RWPE2 (cell line): ENCODE measurements at regions not wholly inside any gene's neighbourhood (a gene's known extent, or its start where the extent isn't known, plus 50 kb on each side); places are given as distances from the start of the nearest gene placed in this dataset.

Experiments
- ATAC-seq: fragments of 200-7000 bp; cut with Tn5 transposase; 3 replicates; pipeline ENCODE4 v1.9.1; 2021; ENCODE audit warnings: low read depth
- DNase-seq: peaks from one replicate; pipeline ENCODE4 v3.0.0-alpha.2; 2020; ENCODE audit warnings: low spot score
- H3K27ac ChIP-seq: fragments of 450-650 bp; 2 replicates; pipeline ENCODE4 v1.5.1; 2017; ENCODE audit warnings: mild to moderate bottlenecking; ENCODE audit not compliant: poor library complexity, severe bottlenecking
- H3K27me3 ChIP-seq: fragments of 250-450 bp; sonication (Bioruptor Pico); 2 replicates; pipeline ENCODE4 v1.5.1; 2021; ENCODE audit warnings: mild to moderate bottlenecking, moderate library complexity; ENCODE audit not compliant: insufficient read depth, poor library complexity, severe bottlenecking
- H3K36me3 ChIP-seq: fragments of 250-450 bp; sonication (Bioruptor Pico); 2 replicates; pipeline ENCODE4 v1.5.1; 2020; ENCODE audit warnings: low read depth, mild to moderate bottlenecking, moderate library complexity
- H3K4me1 ChIP-seq: fragments of 250-450 bp; sonication (Bioruptor Pico); 2 replicates; pipeline ENCODE4 v1.5.1; 2021; ENCODE audit warnings: mild to moderate bottlenecking, moderate library complexity; ENCODE audit not compliant: insufficient read depth, poor library complexity, severe bottlenecking
- H3K4me3 ChIP-seq: fragments of 250-450 bp; sonication (Bioruptor Pico); 2 replicates; pipeline ENCODE4 v1.5.1; 2021; ENCODE audit warnings: mild to moderate bottlenecking, moderate library complexity; ENCODE audit not compliant: severe bottlenecking
- H3K9me3 ChIP-seq: fragments of 250-450 bp; sonication (Bioruptor Pico); 2 replicates; pipeline ENCODE4 v1.5.1; 2021; ENCODE audit warnings: mild to moderate bottlenecking, moderate library complexity; ENCODE audit not compliant: severe bottlenecking
- TF ChIP-seq, protein P1 (sequence below): fragments of 450-650 bp; IDR thresholded peaks from one replicate; pipeline ENCODE4 v1.5.1; 2017; ENCODE audit warnings: mild to moderate bottlenecking, moderate library complexity; ENCODE audit not compliant: poor library complexity, severe bottlenecking

GRCh38 chr20:24381886-24382285 is 87.5 kb upstream of the SYNDIG1 start:
- Histone ChIP-seq H3K36me3 (no peaks in the 10 kb centered on the region), H3K4me3 (no peak overlapping the region), H3K4me1 (no peaks in the 10 kb centered on the region), H3K27me3 (no peaks in the 10 kb centered on the region), H3K9me3 (no peaks in the 10 kb centered on the region), H3K27ac (no peak overlapping the region)
- TF ChIP-seq, protein P1, sequence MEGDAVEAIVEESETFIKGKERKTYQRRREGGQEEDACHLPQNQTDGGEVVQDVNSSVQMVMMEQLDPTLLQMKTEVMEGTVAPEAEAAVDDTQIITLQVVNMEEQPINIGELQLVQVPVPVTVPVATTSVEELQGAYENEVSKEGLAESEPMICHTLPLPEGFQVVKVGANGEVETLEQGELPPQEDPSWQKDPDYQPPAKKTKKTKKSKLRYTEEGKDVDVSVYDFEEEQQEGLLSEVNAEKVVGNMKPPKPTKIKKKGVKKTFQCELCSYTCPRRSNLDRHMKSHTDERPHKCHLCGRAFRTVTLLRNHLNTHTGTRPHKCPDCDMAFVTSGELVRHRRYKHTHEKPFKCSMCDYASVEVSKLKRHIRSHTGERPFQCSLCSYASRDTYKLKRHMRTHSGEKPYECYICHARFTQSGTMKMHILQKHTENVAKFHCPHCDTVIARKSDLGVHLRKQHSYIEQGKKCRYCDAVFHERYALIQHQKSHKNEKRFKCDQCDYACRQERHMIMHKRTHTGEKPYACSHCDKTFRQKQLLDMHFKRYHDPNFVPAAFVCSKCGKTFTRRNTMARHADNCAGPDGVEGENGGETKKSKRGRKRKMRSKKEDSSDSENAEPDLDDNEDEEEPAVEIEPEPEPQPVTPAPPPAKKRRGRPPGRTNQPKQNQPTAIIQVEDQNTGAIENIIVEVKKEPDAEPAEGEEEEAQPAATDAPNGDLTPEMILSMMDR, result no peak
- DNase-seq (no peak), ATAC-seq (no peak)

DNA sequence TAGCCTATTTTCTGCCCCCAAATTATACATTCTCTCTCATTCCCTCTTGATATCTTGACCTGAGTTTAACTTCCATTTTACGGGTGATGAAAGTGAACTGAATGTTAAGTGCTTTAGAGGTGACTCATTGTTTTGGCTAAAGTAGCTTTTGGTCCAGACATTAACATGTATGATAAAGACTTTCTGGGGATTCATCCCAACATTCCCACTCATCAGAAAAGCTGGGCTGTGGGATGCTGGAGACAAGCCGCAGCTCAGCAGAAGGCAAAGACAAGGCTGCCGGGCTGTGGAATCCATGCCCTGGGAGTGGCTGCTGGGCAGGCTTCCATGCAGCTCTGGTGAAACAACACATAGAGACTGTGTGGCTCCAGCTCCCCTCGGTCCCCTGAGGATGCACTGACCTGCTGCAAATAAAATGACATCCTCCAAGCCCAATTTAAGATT is 89.9 kb upstream of the SYNDIG1 start:
- no peak for DNase-seq
- ATAC-seq, result peak; percentile 48; the same call in 1 of the 3 replicates
- TF ChIP-seq, protein P1, result no peak
- no peak overlapping the region for H3K27ac ChIP-seq
- no peaks in the 10 kb centered on the region for H3K27me3 ChIP-seq
- no peaks in the 10 kb centered on the region for H3K36me3 ChIP-seq
- no peaks in the 10 kb centered on the region for H3K4me1 ChIP-seq
- H3K9me3 ChIP-seq, result no peaks in the 10 kb centered on the region
- no peak overlapping the region for H3K4me3 ChIP-seq

GRCh38 chr20:24378661-24379483 is 90.6 kb upstream of the SYNDIG1 start:
- Histone ChIP-seq H3K4me1 (no peaks in the 10 kb centered on the region), H3K27ac (no peak overlapping the region), H3K36me3 (no peaks in the 10 kb centered on the region), H3K27me3 (no peaks in the 10 kb centered on the region), H3K4me3 (no peak overlapping the region), H3K9me3 (no peaks in the 10 kb centered on the region)
- DNase-seq (no peak), ATAC-seq (no peak)
- TF ChIP-seq, protein P1, result no peak

DNA sequence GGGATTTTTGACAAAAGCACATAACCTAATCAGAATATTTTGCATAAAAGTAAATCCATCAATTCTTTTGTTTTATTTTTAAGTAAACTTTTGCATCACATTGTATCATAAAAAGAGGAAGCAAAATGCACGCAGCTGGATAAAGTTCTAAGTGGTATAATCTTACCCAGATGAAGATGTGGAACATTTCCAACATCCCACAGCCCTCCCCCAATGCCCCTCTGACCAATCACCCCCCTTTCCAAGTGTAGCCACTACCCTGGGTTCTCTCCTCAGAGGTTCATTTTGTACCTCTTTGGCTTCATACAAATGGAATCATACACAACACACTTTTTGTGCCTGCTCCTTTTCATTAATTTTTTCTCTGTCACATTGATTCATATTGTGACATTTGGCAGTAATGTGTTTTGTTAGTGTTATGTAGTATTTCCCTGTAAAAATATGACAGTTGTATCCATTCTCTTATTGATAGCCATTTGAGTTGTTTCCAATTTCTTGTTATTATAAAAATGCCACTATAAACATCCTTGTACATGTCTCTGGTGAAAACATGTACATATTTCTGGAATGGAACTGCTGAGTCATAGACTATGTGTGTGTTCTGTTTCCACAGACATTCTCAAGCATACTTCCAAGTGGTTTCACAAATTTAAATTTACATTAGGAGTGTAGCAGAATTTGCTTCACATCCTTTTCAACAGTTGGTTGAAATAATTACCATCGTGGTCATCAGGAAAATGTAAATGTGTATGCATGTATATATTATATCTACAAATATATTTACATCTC is 92.9 kb upstream of the SYNDIG1 start:
- H3K27me3 ChIP-seq, result no peaks in the 10 kb centered on the region
- H3K9me3 ChIP-seq, result no peaks in the 10 kb centered on the region
- no peak overlapping the region for H3K27ac ChIP-seq
- no peaks in the 10 kb centered on the region for H3K4me1 ChIP-seq
- TF ChIP-seq, protein P1, result no peak
- no peaks in the 10 kb centered on the region for H3K36me3 ChIP-seq
- DNase-seq (no peak), ATAC-seq (no peak)
- no peak overlapping the region for H3K4me3 ChIP-seq
